ENCODE measurements at regions not wholly inside any gene's neighbourhood (a gene's known extent, or its start where the extent isn't known, plus 50 kb on each side); places are given as distances from the start of the nearest gene placed in this dataset.

DNA sequence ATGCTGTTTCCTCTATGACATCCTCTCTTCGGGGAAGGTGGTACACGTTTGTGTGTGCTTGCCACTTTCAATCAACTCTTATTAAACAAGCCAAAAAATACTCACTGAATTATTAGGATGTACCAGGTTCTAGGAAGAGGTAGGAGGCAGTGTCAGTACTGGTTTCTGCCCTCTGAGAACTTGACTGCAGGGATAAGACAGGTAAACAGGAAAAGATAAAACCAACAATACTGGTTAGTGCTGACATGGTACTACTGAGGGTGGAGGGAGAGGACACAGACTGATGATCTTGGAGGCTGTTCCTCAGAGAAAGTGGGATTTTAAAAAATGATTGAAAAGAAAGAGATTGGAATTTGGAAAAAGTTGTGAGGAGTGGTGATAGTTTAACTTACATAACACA lies 295.2 kb upstream of the PWP1 start:
- CTCF ChIA-PET (ENCODE audit: partially characterized antibody), result interaction anchor here (1.8 kb wide), 3 partner anchors 12 to 16 kb away, joined by 4 to 8 read pairs (median 6); no protein-coding TSS in a partner anchor
- WGBS, 2 experiments (ENCODE audit: extremely low coverage in 1 of 2, insufficient coverage in 1 of 2, insufficient read length in 1 of 2, insufficient replicate concordance in 2 of 2, low coverage in 1 of 2, low lambda C conversion rate in 2 of 2, missing lambda C conversion rate in 1 of 2), result 90% methylated on average over 2 of the region's 2 CpGs; no CpG with 5 or more reads in 1 of the 2 experiments

More for the DNA sequence above, 295.2 kb upstream of the PWP1 start:
- no peaks in the 10 kb centered on the region for H4K20me1 ChIP-seq (replicated peaks in 1 of 2; ENCODE audit: control insufficient read depth in 1 of 2, insufficient read depth in 2 of 2, low read length in 2 of 2)
- no peaks in the 10 kb centered on the region for H3K79me1 ChIP-seq (ENCODE audit: low read depth, low read length)
- no peak overlapping the region for H2BK120ac ChIP-seq (replicated peaks; ENCODE audit: low read depth, low read length)
- no peaks in the 10 kb centered on the region; the same call in 1 of the 2 replicates for H3K23me2 ChIP-seq (ENCODE audit: low read depth, low read length)
- H4K91ac ChIP-seq (replicated peaks; ENCODE audit: insufficient read length, low read length), result no peak overlapping the region
- no peak overlapping the region for H3K4me3 ChIP-seq (ENCODE audit: extremely low read depth in 1 of 4, insufficient read depth in 2 of 4, low read depth in 3 of 4, low read length in 4 of 4)
- no peaks in the 10 kb centered on the region for H3K27me3 ChIP-seq (replicated peaks in 1 of 4; ENCODE audit: control insufficient read depth in 3 of 4, extremely low read depth in 1 of 4, insufficient read depth in 3 of 4, low read length in 3 of 4)
- H3K14ac ChIP-seq (ENCODE audit: insufficient read length), result no peak overlapping the region
- no peaks in the 10 kb centered on the region for H3K36me3 ChIP-seq (ENCODE audit: control insufficient read depth in 2 of 4, insufficient read depth in 4 of 4, low read length in 3 of 4)
- peaks cover 0 to 7% (median 3%) of the 10 kb centered on the region in 4 experiments; a peak in 4 of 7 replicates for H3K4me1 ChIP-seq (replicated peaks in 1 of 4; ENCODE audit: control insufficient read depth in 3 of 4, insufficient read depth in 4 of 4, low read length in 3 of 4)
- H3K27ac ChIP-seq (ENCODE audit: low read depth, low read length), result no peak overlapping the region
- no peak overlapping the region for H2BK20ac ChIP-seq (ENCODE audit: low read length)
- no peak overlapping the region for H4K8ac ChIP-seq (ENCODE audit: extremely low read depth, insufficient read depth, low read length)
- no peak overlapping the region for H3K9ac ChIP-seq (replicated peaks in 1 of 4; ENCODE audit: extremely low read depth in 1 of 4, low read depth in 3 of 4, low read length in 3 of 4)
- DNase-seq (ENCODE audit: low read depth in 1 of 2, low spot score in 2 of 2) (no peak), FAIRE-seq (no peak)
- no peak for TF ChIP-seq CHD1 (IDR thresholded peaks at IDR 0.05; ENCODE audit: low read depth, low read length)
- H3K9me3 ChIP-seq (ENCODE audit: insufficient read depth in 2 of 2, low read depth in 1 of 2, low read length in 1 of 2), result 0 out of 4 replicates have a peak, but pooled peaks cover 3% of the 10 kb centered on the region in 2 experiments
- POLR2A ChIA-PET (ENCODE audit: partially characterized antibody), result interaction anchor here (0.9 kb wide), 1 partner anchor 26 kb away, joined by 3 read pairs; no protein-coding TSS in a partner anchor
- no peak overlapping the region for H3K56ac ChIP-seq (replicated peaks; ENCODE audit: insufficient read length, low read depth, low read length)
- no peak overlapping the region for H2BK5ac ChIP-seq (ENCODE audit: low read depth, low read length)
- H4K5ac ChIP-seq (ENCODE audit: insufficient read length, low read depth, low read length), result no peak overlapping the region
- no peak overlapping the region for H2BK12ac ChIP-seq (ENCODE audit: low read depth, low read length)
- no peak overlapping the region for H3K23ac ChIP-seq (ENCODE audit: insufficient read length)
- no peak overlapping the region for H2AK5ac ChIP-seq (ENCODE audit: low read depth, low read length)
- H2BK15ac ChIP-seq (ENCODE audit: low read length), result no peak overlapping the region
- H3K4me2 ChIP-seq (ENCODE audit: insufficient read depth in 1 of 2, low read depth in 2 of 2, low read length in 2 of 2), result no peak overlapping the region
- no peak overlapping the region for H3K4ac ChIP-seq (replicated peaks; ENCODE audit: insufficient read length, low read depth, low read length)
- H3K79me2 ChIP-seq (ENCODE audit: control insufficient read depth in 1 of 2, insufficient read depth in 2 of 2, low read length in 2 of 2), result no peaks in the 10 kb centered on the region
- H2AFZ ChIP-seq (ENCODE audit: low read length), result no peak overlapping the region
- H3K18ac ChIP-seq (ENCODE audit: extremely low read depth, low read length), result no peak overlapping the region

All from H1 (cell line).